Brain microvascular endothelial cell (primary cell): ENCODE measurements at regions not wholly inside any gene's neighbourhood (a gene's known extent, or its start where the extent isn't known, plus 50 kb on each side); places are given as distances from the start of the nearest gene placed in this dataset.

Experiments used
- DNase-seq: peaks from one replicate; pipeline ENCODE4 v3.0.0-alpha.2; 2020
- H3K27ac ChIP-seq: fragments of 250-450 bp; sonication (Bioruptor Pico); 2 replicates; pipeline ENCODE4 v1.5.1; 2020; ENCODE audit warnings: mild to moderate bottlenecking, moderate library complexity
- H3K27me3 ChIP-seq: fragments of 250-450 bp; sonication (Bioruptor Pico); replicated peaks from 2 replicates; pipeline ENCODE4 v1.5.1; 2020; ENCODE audit warnings: mild to moderate bottlenecking
- H3K36me3 ChIP-seq: fragments of 250-450 bp; sonication (Bioruptor Pico); replicated peaks from 2 replicates; pipeline ENCODE4 v1.5.1; 2020; ENCODE audit warnings: mild to moderate bottlenecking
- H3K4me3 ChIP-seq: 2 replicates; pipeline ENCODE4 v1.5.1; 2011; ENCODE audit warnings: low read depth, mild to moderate bottlenecking, control low read depth, low read length, moderate library complexity
- in situ Hi-C: cut with HindIII; loops from 2 replicates; pipeline ENCODE4 v1.10.0; 2017; ENCODE audit warnings: low sequenced_read_pairs, low pct_ligation_motif_present
- TF ChIP-seq, protein P1 (sequence below): IDR thresholded peaks from 2 replicates; pipeline ENCODE4 v1.5.1; 2011; ENCODE audit warnings: low read depth, mild to moderate bottlenecking, moderate library complexity, low read length, control low read depth, inconsistent platforms; ENCODE audit errors: missing control alignments

DNA sequence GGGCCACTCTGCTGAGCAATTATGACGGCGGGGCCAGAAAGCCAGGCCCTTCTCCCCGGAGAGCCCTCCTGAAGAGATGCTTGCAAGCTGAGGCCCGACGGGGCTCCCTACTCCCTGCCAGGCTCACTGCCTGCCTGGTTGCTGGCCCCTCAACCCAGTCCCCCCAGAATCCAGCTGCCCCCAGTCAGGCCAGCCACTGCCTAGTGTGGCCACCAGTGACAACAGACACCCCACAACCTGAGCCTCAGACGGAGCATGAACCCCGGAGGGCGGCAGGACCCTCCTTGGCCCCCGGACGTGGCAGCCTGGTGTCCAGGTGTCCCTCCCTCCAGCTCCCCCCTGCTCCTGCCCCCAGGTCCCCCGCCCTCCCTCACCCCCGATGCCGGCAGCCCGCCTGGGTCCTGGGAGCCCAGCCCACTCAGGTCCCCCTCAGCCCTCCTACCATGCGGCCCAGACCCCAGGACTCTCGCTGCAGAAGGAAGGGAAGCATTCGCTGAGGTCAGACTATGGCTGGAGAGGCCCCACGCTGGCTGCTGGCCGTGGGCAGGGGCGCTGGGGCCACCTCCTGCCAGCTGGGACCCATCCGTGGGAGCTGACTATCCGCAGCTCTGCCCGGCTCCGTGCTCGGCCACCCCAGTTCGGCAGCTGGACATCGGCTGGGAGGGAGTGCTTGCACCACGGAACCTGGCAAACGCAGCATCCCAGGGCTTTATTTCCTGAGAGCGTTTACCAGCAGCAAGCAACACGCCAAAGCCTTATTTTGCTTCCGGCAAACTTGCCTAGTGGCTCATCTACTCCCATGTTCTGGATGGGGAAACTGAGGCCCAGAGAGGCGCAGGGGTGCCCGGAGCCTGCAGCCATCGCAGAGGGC lies 89.8 kb downstream of the UNCX start:
- Histone ChIP-seq H3K4me3 (no peak overlapping the region), H3K27ac (no peak overlapping the region), H3K36me3 (no peaks in the 10 kb centered on the region), H3K27me3 (peaks cover 29% of the 10 kb centered on the region)
- in situ Hi-C loops, result no loop called here
- no peak for DNase-seq
- TF ChIP-seq, protein P1, sequence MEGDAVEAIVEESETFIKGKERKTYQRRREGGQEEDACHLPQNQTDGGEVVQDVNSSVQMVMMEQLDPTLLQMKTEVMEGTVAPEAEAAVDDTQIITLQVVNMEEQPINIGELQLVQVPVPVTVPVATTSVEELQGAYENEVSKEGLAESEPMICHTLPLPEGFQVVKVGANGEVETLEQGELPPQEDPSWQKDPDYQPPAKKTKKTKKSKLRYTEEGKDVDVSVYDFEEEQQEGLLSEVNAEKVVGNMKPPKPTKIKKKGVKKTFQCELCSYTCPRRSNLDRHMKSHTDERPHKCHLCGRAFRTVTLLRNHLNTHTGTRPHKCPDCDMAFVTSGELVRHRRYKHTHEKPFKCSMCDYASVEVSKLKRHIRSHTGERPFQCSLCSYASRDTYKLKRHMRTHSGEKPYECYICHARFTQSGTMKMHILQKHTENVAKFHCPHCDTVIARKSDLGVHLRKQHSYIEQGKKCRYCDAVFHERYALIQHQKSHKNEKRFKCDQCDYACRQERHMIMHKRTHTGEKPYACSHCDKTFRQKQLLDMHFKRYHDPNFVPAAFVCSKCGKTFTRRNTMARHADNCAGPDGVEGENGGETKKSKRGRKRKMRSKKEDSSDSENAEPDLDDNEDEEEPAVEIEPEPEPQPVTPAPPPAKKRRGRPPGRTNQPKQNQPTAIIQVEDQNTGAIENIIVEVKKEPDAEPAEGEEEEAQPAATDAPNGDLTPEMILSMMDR, result no peak

DNA sequence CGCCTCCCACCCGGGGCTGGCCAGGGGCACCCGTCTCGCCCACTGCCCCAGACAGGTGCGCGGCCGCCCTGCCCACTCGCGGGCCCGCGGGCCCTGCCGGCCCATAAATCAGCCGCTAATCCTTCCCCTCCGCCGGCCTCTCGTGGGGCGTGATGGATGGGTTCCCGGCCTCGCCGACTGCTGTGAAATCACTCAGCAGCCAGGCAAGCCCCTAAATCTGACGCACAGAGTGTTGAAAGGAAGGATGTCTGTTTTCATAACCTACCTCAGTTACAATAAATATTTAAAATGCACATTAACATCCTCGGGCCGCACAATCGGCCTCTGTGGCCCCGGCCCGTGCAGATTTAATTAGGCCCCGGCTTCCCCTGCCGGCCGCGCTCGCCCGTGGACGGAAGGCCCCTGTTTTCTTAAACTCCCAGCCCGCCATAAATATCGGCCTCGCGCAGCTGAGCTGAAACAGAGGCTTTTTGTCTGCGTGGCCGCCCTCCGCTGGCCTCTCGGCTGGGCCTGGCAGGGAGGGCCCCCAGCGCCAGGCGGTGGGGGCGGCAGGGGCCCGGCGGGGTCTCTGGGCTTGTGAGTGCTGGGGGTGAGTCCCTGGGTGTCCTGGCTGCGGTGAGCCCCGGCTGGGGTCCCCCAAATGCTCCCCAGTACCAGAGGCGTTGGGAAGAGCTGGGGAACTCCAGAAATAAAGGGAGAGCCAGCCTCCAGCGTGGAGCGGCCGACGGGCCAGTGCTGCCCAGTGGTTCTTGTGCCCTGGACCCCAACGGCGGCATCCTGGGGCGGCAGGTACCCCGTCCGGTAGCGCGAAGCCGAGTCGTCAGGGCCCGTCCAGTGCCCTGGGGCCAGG lies 90.7 kb downstream of the UNCX start:
- no peak overlapping the region for H3K4me3 ChIP-seq

DNA sequence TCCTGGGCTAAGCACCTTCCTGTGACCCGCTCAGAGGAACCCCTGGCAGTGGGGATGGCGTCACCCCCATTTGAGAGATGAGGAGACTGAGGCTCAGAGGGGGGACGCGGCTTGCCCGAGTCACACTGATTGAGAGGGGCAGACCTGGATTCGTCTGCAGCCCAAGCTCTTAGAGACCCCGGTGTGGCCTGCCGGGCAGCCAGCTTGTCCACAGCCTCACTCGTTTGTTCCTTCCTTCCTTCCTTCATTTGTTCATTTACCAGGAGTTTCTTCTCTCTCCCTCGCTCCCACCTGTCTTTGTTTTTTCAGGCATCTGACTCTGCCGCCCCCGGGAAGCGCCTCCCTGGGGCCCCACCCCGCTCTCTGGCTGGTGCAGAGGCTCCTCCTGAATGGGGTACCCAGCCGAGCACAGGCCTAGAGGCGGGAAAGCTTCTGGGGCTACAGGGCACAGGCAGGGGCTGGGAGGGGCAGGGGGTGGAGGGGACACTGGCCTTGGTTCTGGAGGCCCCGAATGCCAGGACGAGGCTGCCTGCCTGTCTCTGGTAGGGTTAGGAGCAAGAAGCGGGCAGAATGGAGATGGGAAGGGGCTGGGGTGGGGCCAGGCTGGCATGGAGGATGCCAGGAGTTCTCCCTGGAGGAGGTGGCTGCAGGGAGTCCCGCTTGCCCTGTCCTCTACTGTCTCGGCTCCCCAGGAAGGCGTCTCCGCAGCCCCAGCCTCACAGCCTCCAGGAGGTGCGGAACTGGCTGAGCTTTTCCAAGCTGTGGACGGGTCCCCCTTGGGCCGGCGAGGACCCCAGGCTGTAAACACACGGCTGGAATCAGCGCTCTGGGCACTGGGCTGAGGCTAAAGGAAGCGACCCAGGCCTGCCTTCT lies 91.6 kb downstream of the UNCX start:
- no peak for DNase-seq
- Histone ChIP-seq H3K27me3 (peaks cover 29% of the 10 kb centered on the region), H3K36me3 (no peaks in the 10 kb centered on the region), H3K4me3 (no peak overlapping the region), H3K27ac (no peak overlapping the region)
- TF ChIP-seq, protein P1, result no peak
- in situ Hi-C loops, result no loop called here

More for the DNA sequence above, 90.7 kb downstream of the UNCX start:
- in situ Hi-C loops, result no loop called here
- peaks cover 29% of the 10 kb centered on the region for H3K27me3 ChIP-seq
- TF ChIP-seq, protein P1, result no peak
- no peak for DNase-seq
- no peaks in the 10 kb centered on the region for H3K36me3 ChIP-seq
- H3K27ac ChIP-seq, result no peak overlapping the region

DNA sequence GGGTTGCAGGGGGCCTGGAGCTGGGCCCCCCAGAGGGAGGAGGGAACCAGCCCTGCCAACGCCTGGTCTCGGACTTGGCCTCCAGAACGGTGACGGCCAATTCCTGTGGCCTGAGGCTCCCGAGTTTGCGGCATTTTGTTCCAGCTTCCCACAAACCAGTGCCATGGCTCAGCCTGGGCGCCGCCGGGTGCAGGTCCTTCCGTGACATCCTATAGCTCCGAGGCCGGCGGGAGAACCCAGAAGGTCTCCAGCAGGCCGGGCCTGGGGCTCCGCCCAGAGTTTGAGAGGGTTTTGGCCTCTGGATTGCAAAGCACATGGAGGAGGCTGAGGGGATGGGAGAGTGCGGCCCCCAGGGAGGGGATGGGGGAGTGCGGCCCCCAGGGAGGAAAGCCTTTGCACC lies 92.6 kb downstream of the UNCX start:
- DNase-seq, result no peak
- H3K27me3 ChIP-seq, result peaks cover 29% of the 10 kb centered on the region
- TF ChIP-seq, protein P1, result no peak
- H3K36me3 ChIP-seq, result no peaks in the 10 kb centered on the region
- in situ Hi-C loops, result no loop called here
- no peak overlapping the region for H3K4me3 ChIP-seq
- H3K27ac ChIP-seq, result no peak overlapping the region

DNA sequence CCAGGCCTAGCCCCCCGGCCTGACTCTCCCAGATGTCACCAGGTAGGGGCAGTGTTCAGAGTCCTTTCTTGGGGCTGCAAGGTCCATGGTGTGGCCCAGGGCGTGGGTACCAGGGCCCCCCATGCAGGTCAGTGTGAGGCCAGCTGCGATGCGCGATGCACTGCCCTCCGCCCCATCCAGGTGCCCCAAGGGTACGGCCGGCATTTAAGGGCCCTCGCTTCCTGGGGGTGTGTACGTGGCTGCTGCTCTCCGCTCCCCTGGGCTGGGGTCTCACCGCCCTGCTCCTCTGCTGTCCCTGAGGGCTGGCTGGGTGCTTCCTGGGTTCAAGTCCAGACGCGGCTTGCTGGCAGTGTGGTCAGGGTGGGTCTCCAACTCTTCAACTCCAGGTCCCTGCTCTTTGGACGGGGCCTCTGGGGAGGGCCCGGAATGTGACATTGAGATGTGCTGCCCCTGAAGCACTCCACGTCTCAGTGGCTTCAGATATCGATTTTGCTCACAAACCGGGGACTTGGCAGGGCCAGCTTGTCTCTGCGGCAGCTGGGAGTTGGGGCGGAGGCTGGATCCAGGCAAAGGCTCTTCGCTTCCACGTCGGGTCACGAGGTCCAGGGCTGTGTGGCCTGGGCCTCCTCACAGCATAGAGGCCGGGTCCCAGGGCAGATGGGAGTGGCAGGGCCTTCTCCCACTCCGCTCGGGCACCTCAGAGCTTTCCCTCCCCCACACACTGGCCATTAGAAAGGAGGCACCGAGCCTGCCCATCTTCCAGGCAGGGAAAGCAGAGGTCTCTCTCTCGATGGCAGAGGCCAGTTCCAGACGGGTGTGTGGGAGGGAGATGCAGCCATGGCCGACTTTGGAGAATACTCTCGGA lies 93.2 kb downstream of the UNCX start:
- Histone ChIP-seq H3K27ac (no peak overlapping the region), H3K27me3 (peaks cover 29% of the 10 kb centered on the region), H3K36me3 (no peaks in the 10 kb centered on the region), H3K4me3 (no peak overlapping the region)
- no peak for DNase-seq
- TF ChIP-seq, protein P1, result no peak
- in situ Hi-C loops, result no loop called here
